ENCODE measurements at regions not wholly inside any gene's neighbourhood (a gene's known extent, or its start where the extent isn't known, plus 50 kb on each side); places are given as distances from the start of the nearest gene placed in this dataset.

GRCh38 chr16:62353355-62353754 lies 317.1 kb upstream of the CDH8 start:
- H3K4me1 ChIP-seq (ENCODE audit: control insufficient read depth, insufficient read depth, low read length) = no peaks in the 10 kb centered on the region
- intact Hi-C loops (cut with micrococcal nuclease; ENCODE audit: unreplicated experiment) (no loop called here), in situ Hi-C loops (cut with MboI) (no loop called here)
- H3K27ac ChIP-seq (ENCODE audit: control insufficient read depth, insufficient read depth) = no peak overlapping the region
- H4K20me1 ChIP-seq (ENCODE audit: control insufficient read depth, insufficient read depth) = no peaks in the 10 kb centered on the region
- no peak overlapping the region for H3K4me2 ChIP-seq (ENCODE audit: control insufficient read depth, insufficient read depth)
- ChIA-PET RAD21 (ENCODE audit: unreplicated experiment) (no interaction called here), CTCF (no interaction called here), POLR2A (no interaction called here), SMC1A (ENCODE audit: uncharacterized antibody, unreplicated experiment) (no interaction called here)
- TF ChIP-seq MLLT1 (IDR thresholded peaks at IDR 0.05) (no peak), SIN3A (IDR thresholded peaks at IDR 0.05; ENCODE audit: low read depth, low read length) (no peak)
- no peak for FAIRE-seq
- no TSS peak for BruUV-seq (replicated peaks)
- no peaks in the 10 kb centered on the region for H3K36me3 ChIP-seq (ENCODE audit: control insufficient read depth in 2 of 2, insufficient read depth in 2 of 2, low read length in 1 of 2)
- H3K79me2 ChIP-seq (ENCODE audit: control insufficient read depth, insufficient read depth, low read length) = no peaks in the 10 kb centered on the region
- 41% methylated on average over 2 of the region's 2 CpGs for WGBS (ENCODE audit: insufficient coverage, insufficient replicate concordance, low lambda C conversion rate, missing lambda C conversion rate)
- H3K4me3 ChIP-seq = no peak overlapping the region
- no peak overlapping the region for H2AFZ ChIP-seq (ENCODE audit: control insufficient read depth, low read depth, low read length)
- no peaks in the 10 kb centered on the region for H3K9me3 ChIP-seq (replicated peaks; ENCODE audit: control insufficient read depth, insufficient read depth, low read length)
- H3K27me3 ChIP-seq (replicated peaks in 1 of 2; ENCODE audit: control insufficient read depth in 2 of 2, insufficient read depth in 2 of 2, low read length in 1 of 2) = no peaks in the 10 kb centered on the region
- no peak overlapping the region for H3K9ac ChIP-seq (ENCODE audit: control insufficient read depth, insufficient read depth, low read length)
- DNase-seq (ENCODE audit: low read depth, low spot score) = no peak
- no peak for ATAC-seq

- intact Hi-C loops (cut with micrococcal nuclease; ENCODE audit: unreplicated experiment) = no loop called here
- Histone ChIP-seq H2AFZ (ENCODE audit: control insufficient read depth, low read depth, low read length) (no peak overlapping the region), H3K27me3 (replicated peaks in 1 of 2; ENCODE audit: control insufficient read depth in 2 of 2, insufficient read depth in 2 of 2, low read length in 1 of 2) (no peaks in the 10 kb centered on the region), H3K27ac (ENCODE audit: control insufficient read depth, insufficient read depth) (no peak overlapping the region), H3K4me3 (no peak overlapping the region), H4K20me1 (ENCODE audit: control insufficient read depth, insufficient read depth) (no peaks in the 10 kb centered on the region), H3K9me3 (replicated peaks; ENCODE audit: control insufficient read depth, insufficient read depth, low read length) (no peaks in the 10 kb centered on the region), H3K9ac (ENCODE audit: control insufficient read depth, insufficient read depth, low read length) (no peak overlapping the region), H3K4me1 (ENCODE audit: control insufficient read depth, insufficient read depth, low read length) (no peaks in the 10 kb centered on the region), H3K36me3 (ENCODE audit: control insufficient read depth in 2 of 2, insufficient read depth in 2 of 2, low read length in 1 of 2) (no peaks in the 10 kb centered on the region), H3K79me2 (ENCODE audit: control insufficient read depth, insufficient read depth, low read length) (no peaks in the 10 kb centered on the region), H3K4me2 (ENCODE audit: control insufficient read depth, insufficient read depth) (no peak overlapping the region)
- RAD21 ChIA-PET (ENCODE audit: unreplicated experiment) = no interaction called here
- in situ Hi-C loops (cut with MboI) = no loop called here
- DNase-seq (ENCODE audit: low read depth, low spot score) (no peak), ATAC-seq (no peak), FAIRE-seq (no peak)
- CTCF ChIA-PET = no interaction called here
- no TSS peak for BruUV-seq (replicated peaks)
- 19% methylated on average over 2 of the region's 2 CpGs for WGBS (ENCODE audit: insufficient coverage, insufficient replicate concordance, low lambda C conversion rate, missing lambda C conversion rate)
- POLR2A ChIA-PET = no interaction called here
- SMC1A ChIA-PET (ENCODE audit: uncharacterized antibody, unreplicated experiment) = interaction anchor here (0.6 to 0.7 kb wide), 2 partner anchors 25 to 105 kb away, joined by 3 read pairs; no protein-coding TSS in a partner anchor
- TF ChIP-seq CREM (IDR thresholded peaks at IDR 0.05; ENCODE audit: low read depth) (no peak), HDGF (IDR thresholded peaks at IDR 0.05) (no peak), CREB1 (IDR thresholded peaks at IDR 0.05; ENCODE audit: low read depth) (no peak), PAX8 (IDR thresholded peaks at IDR 0.05) (no peak), POLR2AphosphoS5 (IDR thresholded peaks at IDR 0.05; ENCODE audit: low read length) (no peak), E4F1 (IDR thresholded peaks at IDR 0.05; ENCODE audit: borderline replicate concordance, partially characterized antibody) (no peak)
Measured at GRCh38 chr16:62342216-62342615, 306.0 kb upstream of the CDH8 start.
